HG03354 (cell line): ENCODE measurements at regions not wholly inside any gene's neighbourhood (a gene's known extent, or its start where the extent isn't known, plus 50 kb on each side); places are given as distances from the start of the nearest gene placed in this dataset.

Experiments
- ATAC-seq: cut with Tn5 transposase; IDR thresholded peaks from one replicate; pipeline ENCODE4 v1.9.1; 2021; ENCODE audit warnings: mild to moderate bottlenecking; ENCODE audit not compliant: unreplicated experiment, poor library complexity, severe bottlenecking

DNA sequence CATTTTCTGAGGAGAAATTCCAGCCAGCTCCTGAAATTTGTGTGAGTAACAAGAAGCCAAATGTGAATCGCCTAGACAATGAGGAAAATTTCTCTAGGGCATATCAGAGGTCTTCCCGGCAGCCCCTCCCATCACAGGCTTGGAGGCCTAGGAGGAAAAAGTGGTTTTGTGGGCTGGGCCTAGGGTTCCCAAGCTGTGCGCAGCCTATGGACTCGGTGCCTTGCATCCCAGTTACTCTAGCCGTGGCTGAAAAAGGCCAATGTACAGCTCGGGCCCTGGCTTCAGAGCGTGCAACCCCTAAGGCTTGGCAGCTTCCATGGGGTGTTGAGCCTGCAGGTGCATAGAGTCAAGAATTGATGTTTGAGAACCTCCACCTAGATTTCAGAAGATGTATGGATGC lies 556.2 kb upstream of the DSEL start:
- ATAC-seq: no peak

DNA sequence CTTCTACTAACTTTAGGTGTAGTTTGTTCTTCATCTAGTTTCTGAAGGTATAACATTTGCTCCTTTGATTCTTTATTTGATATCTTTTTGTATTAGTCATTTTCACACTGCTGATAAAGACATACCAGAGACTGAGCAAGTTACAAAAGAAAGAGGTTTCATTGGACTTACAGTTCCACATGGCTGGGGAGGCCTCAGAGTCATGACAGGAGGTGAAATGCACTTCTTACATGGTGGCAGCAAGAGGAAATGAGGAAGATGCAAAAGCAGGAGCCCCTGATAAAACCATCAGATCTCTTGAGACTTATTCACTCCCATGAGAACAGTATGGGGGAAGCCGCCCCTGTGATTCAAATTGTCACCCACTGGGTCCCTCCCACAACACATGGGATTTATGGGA lies 544.4 kb upstream of the DSEL start:
- ATAC-seq: no peak

DNA sequence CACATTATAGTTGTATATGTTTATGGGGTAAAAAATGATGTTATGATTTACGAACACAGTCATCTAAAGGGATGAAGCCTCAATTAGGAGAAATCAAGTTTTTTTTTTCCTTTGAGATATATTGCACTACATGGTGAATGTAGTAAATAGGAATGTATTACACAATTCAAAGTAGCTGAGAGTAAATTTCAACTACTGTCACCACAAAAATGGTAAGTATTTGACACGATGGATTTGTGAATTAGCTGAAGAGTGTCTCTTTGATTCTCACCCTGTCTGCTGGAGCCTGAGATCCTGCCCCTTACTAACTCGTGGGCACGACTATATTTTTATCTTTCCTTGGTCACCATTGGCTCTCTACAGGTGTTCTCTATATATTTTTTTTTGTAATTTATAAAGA lies 540.4 kb upstream of the DSEL start:
- no peak for ATAC-seq

DNA sequence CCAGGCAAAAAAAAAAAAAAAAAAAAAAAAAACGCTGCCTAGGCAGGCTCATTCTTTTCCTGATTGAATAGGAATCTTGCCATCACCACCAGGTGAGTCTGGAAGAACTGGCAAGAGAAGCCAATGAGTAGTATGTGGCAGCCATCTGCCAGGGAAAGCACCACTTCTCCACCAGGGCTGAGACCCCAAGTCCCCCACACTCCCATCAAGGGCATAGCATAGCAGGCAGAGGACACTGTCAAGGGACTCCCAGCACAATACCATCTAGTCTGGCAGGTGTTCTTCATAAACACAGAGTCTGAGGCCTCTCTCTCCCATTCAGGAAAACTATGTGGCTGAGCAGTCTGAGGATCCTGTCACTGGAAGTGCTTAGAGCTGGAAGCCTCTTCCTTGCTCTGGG lies 538.1 kb upstream of the DSEL start:
- ATAC-seq: no peak

DNA sequence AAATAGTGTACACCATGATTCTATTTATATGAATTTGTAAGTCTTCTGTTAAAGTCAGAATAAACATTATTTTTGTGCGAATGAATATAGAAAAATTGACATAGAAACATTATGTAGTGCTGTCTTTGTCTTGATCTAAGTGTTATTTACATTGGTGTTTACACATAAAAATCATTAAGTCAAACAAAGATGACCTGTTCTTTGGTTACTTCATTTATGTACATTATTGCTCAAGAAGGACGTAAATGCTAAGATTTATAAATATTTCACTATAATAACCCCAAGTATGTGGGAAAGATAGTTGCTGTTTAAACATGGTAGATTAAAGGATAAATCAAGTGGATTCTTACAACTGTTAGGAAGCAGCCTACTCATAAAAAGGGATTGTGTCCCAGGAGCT lies 536.8 kb upstream of the DSEL start:
- ATAC-seq: no peak

DNA sequence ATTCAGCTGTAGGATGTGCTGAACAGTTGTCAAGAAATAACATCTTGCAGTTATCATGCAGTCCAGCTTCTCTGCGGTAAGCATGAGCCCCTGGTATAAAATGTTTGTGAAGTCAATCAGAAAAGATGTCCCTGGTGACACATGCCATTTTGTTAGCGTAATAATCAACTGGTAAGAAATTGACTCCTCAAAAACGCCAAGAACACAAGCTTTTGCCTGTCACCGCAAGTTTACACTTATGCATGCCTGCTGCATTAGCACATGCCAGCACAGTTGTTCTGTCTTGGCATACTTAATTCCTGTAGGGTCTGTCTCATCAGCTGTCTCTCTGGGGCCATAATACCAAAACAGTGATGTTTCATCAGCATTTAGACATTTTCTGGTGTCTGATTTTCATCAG lies 524.8 kb upstream of the DSEL start:
- ATAC-seq: no peak

DNA sequence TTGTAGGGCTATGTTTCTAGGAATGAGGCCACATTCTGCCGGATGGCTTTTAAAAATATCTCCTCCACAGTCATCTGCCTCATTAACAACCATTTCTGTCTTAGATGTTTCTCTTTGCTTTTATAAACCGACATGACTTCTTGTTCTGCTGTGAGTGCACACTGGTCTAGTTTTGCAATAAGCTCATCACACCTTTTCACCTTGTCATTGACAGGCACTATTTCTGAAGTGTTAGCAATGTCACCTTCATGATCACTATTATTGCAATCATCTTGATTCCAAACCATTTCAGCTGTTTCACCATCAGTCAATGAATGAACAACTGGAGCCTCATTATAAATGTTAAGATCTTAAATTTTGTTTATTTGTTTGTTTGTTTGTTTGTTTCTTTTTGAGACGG lies 523.7 kb upstream of the DSEL start:
- no peak for ATAC-seq

GRCh38 chr18:68035774-68036522 lies 519.4 kb upstream of the DSEL start:
- ATAC-seq: no peak

GRCh38 chr18:68034296-68034695 lies 517.8 kb upstream of the DSEL start:
- no peak for ATAC-seq

GRCh38 chr18:68033466-68033865 lies 516.9 kb upstream of the DSEL start:
- ATAC-seq: no peak

DNA sequence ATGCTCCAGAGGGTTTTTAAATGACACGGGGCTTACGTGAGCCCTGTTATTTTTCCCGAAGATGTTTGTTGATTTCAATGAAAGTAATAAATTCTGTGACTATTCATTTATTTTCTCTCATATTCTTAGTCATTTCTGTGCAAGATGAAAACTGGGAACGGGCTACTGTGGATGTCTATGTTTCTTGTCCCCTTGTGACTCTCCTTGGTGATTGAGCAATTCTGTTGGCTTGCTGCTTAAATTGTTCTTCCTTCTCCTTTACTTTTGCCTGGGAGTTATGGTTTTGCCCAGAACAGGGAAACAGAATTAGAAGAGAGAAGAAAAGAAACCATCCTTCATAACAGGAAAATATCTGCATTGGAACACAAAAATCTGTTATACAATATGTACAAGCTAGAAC lies 508.2 kb upstream of the DSEL start:
- ATAC-seq: no peak

- ATAC-seq: no peak
These were observed 500.9 kb upstream of the DSEL start for GRCh38 chr18:68017385-68017784.

DNA sequence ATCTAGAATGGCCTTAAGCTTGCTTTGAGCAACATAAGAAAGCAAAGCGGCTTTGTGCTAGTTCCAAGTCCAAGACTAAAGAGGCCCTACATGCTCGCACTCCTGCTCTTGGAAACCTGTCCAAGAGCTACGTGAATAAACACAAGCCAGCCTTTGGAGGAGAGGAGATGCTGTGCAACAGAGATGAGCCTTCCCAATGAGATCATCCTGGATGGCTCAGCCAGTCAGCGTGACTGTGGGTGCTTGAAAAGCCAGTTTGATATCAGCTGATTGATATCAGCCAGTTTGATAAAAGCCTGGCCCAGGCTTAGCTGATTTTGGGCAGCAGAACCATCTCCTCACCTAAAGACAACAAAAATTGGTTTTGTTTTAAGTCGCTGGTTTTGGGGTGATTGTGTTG lies 481.0 kb upstream of the DSEL start:
- no peak for ATAC-seq

DNA sequence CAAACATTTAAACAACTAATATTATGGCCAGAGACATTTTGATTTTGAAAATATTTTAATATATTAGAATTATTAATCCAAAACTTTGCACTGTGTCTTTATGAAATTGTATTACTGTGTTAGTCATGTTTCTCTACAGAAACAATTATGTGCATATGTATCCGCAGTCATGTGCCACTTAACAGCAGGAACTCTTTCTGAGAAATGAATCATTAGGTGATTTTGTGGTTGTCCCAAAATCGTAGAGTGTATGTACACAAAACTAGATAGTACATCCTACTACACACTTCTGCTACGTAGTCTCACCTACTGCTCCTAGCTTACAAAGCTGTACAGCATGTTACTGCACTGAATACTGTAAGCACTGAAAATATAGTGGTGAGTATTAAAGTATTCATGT lies 479.2 kb upstream of the DSEL start:
- no peak for ATAC-seq

DNA sequence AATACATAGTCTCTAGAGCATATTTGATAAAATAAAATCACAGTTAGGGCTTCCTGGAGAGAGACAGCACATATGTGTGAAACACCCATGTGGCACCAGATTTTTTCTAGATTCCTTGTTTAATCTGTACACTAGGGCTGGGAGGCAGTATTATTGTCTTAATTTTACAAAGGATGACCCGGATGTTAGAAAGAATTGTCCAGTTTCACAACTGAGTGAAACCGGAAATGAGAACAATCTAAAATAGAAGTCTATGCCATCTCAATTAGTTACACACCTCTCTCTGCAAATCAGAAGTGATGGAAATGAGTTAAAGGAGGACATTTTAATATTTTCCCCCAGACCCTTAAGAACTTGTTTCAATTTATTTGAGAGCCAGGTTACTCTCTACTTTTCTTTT lies 463.7 kb upstream of the DSEL start:
- no peak for ATAC-seq

DNA sequence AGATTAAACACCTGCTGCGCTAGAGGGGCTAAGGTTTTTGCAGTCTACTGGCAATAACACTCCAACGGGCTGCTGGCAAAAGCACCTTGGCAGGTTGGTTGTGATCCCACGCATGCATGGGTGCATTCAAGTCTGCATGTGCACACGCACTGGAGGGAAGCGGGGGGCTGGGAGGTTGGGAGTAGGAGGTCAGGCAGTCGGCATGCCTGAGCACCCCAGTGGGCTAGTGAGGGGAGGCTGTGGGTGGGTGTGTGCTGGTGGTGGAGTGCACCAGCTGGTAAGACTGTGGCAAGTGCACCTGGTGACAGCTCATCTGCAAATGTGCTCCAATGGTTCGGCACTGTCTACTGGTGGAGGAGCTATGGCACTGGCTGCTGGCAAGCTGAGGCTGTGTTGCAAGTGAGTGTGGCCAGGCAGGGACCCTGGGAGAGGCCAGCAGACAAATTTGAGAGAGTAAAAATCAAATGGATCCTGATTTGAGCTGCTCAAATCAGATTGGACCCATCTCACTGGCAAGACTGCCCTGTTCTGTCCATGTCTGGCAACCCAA lies 460.6 kb upstream of the DSEL start:
- no peak for ATAC-seq

DNA sequence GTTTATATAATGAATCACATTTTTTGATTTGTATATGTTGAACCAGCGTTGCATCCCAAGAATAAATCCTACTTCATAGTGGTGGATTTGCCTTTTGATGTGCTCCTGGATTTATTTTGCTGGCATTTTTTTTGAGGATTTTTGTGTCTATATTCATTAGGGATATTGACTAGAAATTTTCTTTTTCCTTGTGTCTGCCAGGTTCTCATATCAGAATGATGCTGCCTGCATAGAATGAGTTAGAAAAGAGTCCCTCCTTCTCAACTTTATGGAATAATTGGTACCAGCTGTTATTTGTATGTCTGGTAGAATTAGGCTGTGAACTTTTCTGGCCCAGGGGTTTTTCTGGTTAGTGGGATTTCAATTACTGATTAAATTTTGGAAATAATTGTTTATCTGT lies 457.4 kb upstream of the DSEL start:
- no peak for ATAC-seq

GRCh38 chr18:67969458-67969857 lies 452.9 kb upstream of the DSEL start:
- ATAC-seq: no peak

GRCh38 chr18:67966224-67966623 lies 449.7 kb upstream of the DSEL start:
- no peak for ATAC-seq

DNA sequence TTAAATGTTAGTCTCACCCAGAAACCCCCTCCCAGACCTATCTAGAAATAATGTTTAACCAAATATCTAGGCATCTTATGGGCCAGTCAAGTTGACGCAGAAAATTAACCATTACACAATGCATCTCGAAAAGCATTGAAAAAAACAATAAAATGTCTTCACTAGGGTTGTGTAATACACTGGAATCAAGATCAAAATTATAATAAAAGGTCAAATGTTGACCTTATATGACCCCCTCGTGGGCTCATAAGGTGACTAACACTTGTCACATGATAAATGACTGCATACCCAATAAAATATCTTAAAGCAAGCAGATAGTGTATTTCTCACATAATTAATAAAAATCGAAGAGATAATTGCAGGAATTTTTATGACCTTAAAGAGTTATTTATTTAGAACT lies 447.9 kb upstream of the DSEL start:
- no peak for ATAC-seq

DNA sequence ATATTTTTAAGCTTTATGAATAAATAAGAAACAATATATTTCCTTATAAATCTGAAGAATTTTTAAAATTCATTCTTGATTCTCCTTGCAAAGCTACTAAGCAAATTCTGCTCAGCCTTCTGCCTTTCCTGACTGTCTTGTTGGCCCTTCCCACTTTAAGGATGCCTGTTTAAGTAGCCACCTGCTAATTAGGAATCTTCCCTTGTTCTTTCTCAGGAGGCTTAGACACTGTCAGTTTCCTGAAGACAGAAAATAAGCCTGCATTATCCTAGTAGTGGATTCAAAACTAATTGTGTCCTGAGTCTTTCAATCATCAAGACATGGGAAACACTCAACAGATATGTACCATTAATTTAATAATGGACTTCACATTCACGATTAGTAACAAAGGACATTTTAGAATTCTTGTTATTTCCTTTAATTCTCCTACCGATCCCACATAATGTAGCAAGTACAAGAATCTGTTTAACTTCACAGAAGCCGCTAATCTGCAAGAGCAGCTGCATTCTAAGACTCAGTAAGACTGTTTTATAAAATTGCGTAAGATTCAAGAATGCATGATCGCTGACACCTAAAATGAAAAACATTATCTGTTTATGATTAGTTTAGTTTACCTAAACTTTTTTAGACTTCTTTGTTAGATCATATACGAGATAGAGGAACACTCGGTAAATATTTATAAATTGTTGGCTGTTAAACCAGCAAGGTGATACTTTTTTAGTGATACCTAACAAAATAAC lies 445.4 kb upstream of the DSEL start:
- no peak for ATAC-seq
